NCI-H748 treated with DMSO at 0.1 percent for 48 hours (cell line): ENCODE measurements at regions not wholly inside any gene's neighbourhood (a gene's known extent, or its start where the extent isn't known, plus 50 kb on each side); places are given as distances from the start of the nearest gene placed in this dataset.

Source experiments
- DNase-seq: peaks from one replicate; lab custom pipeline; 2025; lab: John Stamatoyannopoulos, UW

DNA sequence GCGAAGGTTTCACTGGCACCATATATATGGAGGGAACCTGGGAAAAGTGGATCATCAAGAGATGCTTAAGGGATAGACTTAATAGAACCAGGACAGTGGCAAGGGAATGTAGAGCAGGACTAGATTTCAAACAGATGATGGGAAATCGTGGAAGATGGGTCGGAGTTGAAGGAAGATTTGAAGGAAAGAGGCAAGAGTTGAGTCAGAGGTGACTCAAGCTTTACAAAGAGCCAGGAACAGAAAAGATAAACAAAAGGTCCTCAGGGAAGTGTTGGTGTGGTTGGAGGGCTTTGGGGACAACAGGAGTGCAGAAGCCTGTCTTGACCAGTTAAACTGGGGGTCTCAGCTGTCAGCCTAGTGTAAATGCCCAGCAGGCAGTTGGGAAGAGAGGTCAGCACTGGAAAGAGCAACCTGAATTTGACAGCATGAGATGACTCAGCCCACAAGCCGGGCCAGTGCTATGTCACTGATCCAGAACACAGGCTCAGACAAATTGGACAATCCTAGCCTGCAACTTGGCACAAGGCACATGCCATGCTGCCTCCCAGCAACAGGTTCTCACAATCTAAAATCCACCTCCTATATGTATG, 230.5 kb downstream of the IDS start:
- no peak for DNase-seq

DNA sequence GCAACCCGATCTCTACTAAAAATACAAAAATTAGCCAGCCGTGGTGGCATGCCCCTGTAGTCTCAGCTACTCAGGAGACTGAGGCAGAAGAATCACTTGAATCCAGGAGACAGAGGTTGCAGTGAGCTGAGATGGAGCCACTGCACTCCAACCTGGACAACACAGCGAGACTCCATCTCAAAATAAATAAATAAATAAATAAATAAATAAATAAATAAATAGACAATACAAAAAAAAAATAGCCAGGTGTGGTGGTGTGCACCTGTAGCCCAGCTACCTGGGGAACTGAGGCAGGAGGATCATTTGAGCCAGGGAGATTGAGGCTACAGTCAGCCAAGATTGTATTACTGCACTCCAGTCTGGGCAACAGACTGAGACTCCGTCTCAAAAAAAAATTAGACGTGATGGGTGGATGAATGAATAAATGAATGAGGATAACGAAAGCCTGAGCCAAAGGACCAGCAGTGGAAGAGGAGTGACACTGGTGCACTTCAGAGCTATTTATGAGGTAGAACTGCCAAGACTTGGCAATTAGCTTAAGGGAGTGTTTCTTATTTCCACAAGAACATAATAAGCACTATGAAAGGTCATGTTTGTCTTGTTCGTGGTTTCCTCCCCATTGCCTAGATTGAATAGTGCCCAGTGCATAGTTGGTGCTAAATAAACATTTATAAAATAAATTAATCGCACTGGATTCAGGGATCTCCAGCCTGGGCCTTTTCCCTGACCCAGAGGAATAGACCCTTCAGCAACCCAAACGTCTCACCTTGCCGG, 232.2 kb downstream of the IDS start:
- DNase-seq: no peak

DNA sequence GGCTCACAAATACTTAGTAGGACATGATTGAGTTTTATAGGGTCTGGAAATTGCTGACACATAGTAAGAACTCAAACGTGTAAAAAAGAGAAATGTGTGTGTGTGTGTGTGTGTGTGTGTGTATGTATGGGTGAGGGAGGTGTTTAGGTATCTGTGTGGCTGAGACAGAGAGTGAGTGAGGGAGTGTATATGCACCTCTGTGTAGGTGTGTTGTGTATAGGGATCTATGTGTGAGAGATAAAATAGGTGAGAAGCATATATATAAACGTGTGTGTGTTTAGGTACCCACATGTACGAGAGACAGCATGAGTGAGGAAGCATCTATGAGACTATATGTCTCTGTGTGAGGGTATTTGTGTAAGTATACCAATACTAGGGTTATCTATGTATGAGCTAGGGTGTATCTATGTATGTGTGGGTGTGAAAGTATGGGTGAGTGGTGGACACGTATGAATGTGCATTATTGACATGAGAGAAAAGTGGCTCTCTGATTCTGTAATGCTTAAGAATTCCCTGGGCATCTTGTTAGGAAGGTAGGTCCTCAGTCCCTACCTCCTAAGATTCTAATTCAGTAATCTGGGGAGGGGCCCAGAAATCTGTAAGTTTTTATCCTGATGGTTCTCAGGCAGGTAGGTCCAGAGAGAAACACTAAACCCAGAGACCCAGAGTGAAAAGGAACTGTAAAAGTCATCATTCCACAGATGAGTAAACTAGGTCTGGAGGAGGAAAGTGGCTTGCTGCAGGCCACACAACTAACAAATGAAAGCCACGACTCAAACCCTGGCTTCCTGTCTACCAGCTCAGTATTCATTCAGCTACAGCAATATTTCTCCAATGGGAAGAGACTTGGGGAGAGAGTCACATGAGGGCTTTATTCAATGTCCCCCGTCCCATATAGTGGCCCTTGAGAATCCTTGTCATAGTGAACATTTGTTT, 237.0 kb downstream of the IDS start:
- no peak for DNase-seq

DNA sequence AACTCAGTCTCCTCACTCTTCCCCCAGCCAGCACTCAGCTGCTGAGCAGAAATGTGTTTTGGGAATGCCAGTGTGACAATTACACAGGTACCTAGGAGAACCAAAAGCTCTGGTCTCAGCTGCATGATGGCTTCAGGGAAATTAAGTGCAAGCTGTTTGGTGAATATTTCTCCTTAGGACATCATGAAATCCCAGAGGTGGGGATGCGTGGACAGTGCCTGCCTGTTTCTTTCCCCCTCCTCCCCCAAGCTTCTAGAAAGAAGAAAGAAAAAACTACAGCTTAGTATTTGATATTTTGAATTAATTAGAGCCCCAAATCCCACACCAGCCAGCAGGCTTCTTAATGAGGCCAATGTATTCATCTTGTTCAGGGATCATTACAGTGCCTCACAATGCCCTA, 243.0 kb downstream of the IDS start:
- no peak for DNase-seq

DNA sequence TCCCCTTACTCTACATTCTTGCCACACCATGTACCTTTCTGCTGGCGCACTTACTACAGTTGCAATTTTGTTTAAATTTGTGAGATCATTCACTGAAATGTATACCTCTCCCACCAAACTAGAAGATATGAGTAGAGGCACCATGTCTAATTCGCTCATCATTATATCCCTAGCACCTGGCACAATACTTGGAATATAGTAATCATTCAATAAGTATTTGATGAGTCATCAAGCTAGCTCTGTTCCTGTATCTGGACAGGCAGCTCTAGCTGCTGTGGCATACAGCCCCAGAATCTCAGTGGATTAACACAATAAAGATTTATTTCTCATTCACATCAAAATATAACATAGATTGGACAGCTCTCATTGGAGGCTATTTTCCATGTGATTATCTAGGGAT, 245.9 kb downstream of the IDS start:
- no peak for DNase-seq

DNA sequence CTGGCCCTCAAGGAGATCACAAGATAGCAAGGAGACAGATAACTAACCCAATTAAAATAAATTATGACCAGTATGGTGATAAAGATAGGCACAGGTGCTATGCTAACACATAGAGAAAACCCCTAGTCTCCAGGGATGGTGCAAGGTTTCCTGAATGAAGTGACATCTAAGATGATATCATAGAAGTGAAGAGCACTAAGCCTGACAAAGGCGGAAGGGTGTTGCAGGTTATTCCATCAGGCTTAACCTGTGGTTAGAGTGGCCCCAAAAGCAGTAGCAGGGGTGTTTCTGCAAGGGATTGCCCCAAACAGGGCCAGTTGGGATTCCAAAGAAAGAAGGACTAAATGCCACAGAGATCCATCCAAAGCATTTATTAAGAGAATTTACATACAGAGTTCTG, 249.2 kb downstream of the IDS start:
- no peak for DNase-seq

DNA sequence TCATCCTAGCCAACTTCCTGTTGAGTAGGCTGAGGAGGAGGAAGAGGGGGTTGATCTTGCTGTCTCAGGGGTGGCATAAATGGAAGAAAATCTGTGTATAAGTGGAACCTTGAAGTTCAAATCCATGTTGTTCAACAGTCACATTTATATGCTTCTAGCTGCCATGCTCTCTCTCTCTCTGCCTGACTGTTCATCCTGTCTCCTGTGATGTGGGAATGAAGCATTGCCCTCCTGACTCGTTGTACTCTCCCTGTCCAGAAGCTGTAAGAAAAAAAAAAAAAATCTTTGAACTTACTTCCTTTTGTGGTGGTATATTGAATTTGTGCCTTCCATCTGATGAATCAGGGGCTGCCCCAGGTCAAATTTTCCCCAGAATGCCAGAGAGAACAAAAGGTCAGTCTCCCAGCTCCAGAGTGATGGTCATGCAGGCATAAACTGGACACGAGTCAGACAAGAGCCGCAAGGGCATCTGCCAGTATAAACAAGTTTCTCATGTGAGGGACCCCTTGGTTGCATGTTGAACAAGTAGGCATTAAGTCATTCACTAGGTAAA, 257.0 kb downstream of the IDS start:
- no peak for DNase-seq

DNA sequence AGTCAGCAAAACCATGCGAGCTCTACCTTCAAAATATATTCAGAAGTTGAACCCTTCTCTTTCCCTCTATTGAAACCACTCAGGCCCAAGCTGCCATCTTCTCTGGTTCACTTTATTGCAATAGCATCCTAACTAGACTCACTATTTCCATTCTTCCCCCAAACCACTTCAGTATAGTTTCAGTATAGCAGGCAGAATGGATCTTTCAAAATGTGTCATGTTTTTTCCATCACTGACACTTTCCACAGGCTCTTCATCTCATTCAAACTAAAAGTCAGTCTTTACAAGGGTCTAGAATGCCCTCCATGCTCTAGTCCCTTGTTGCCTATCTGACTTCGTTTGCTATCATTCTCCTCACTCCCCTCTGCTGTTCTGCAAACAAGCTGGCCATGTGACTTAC, 274.4 kb downstream of the IDS start:
- DNase-seq: no peak

DNA sequence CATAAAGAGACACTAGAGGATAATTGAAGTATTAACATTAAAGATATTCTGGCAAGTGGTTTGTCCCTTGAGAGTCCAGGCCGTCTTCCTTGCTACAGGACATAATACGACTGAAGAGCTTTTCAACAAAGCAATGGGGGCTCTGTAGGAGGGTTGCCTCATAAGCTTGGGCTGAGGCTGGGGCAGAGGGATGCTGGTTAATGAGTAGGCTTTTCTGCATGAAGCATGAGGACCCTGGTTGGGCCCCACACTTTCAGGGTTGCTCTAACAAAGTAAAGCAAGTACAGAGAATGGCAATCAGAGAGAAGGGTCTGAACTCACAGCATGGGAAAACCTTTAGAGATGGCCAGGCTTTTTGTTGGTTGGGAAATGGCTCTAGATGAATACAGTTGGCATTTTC, 281.3 kb downstream of the IDS start:
- DNase-seq: no peak

DNA sequence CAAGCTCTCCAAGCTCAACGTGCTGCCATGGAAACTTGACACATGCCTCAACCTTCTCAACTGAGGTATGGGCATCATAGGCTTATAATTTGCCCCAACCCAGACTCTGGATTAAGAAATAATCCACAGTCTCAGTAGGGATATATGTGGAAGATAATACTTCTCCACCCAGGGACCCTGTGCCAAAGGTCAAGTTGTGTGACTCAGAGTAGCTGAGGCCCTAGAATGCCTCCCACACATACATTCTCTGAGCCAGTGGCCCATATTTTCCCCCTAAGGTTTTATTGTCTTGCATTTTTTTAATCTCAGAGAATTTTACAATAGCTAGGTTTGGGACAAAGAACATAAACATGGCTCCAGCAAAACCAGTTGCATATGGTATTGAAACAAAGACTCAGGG, 283.1 kb downstream of the IDS start:
- DNase-seq: no peak

DNA sequence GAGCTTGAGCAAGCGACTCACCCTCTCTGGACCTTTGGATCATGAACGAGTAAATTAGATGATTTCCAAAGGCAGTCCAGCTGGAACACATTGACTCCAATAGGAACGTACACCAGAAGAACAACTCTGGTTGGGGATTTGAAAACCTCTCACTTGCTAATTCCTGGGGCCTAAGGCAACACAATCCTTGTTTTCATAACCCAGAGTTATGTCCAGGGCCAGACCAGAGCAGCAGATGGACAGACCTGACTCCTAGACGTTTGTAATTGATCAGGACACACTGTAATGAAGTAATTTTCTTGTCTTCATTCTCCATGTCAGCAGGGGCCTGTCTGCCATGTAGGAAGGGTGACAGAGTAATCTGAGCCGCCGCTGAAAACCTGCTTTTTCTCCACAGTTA, 283.9 kb downstream of the IDS start:
- DNase-seq: no peak

DNA sequence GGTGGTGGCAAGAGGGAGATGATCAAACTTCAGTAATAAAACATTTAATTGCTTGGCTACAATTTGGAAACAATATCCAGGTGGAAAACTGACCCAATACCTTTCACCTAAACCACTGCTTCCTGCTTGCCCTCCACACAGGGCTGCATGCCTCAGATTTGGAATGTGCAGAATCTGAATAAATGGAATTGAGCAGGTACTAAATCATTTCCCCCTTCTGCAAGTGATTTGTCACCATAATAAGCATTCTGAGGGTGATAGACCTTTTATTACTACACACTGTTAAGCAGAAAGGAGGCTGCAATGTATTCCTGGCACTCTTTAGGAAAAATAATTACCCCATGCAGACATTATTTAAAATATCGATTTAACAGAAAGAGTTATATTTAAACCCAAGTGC, 291.8 kb downstream of the IDS start:
- no peak for DNase-seq

DNA sequence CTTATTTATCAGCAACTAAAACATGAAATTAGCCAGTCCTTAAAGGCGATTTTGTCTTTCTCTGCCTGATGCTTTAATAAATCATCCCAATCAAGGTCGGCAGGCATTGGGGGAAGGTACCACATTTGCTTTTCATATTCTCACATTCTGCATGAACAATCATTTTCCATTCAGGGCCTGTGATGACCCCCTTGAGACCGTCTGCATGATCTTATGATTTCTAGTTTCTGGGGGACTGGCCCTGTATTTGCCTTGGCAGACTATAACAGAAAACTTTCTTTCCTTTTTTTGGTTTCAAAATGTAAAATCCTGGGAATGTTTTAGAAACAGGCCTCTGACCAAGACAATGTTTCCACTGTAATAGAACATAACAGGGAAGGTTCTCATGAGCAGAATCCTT, 296.8 kb downstream of the IDS start:
- no peak for DNase-seq

DNA sequence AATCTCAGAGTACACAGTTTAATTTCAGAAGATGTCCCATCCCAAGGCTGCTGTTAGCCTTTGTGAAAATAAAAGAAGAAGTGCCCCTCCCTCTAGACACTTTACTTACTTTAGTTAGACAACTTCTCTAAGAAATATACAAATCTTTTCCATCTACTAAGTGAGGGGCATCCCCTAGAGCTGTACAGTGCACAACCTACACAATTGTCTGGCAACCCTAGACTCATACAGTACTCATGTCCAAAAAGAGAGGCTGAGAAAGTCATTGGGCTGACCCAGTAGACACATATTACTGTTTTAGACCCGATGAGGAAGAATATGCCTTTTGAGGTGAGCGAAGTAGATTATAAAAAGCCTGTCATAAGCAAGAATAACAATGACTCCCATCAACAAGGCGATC, 297.6 kb downstream of the IDS start:
- no peak for DNase-seq

DNA sequence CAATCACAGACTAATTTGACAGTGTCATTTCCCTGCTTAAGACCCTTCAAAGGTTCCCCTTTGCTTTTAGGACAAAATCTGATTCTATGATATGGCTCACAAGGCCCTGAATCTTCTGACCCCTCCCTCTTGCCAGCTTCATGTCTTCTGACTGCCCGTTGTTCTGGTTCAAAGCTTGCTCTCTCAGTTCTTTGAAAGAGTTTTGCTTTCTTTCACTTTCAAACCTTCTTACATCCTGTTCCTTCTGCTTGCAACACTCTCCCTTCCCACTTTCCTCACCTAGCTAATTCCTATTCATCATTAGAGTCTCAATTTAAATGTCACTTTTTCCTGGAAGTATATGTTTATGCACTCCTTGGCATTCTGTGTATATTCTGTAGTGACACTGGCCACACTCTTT, 299.2 kb downstream of the IDS start:
- DNase-seq: no peak

DNA sequence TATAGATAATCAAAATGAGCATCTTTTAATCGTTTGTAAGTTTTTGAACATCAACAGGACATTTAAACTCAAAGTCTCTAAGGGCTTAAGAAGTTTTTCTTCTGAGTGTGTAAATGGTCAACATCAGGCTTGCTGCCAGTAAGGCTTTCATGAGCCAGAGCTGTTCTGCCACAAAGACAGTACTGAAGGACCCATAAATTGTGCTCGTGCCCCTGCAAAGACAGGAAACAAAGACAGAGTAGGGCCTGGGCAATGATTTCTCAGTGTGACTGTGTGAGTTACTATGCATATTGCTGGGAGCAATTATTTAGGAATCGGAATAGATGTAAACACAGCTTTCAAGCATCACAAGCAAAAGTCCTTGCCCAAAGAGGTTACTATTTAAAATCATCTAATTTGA, 300.0 kb downstream of the IDS start:
- no peak for DNase-seq

DNA sequence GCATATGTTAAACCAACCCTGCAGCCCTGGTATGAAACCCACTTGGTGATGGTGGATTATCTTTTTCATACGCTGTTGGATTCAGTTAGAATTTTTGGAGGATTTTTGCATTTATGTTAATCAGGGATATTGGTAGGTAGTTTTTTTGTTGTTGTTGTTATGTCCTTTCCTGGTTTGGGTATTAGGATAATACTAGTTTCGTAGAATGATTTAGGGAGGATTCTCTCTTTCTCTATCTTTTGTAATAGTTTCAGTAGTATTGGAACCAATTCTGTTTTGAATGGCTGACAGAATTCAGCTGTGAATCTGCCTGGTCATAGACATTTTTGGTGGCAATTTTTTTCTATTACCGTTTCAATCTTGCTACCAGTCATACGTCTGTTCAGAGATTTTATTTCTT, 305.4 kb downstream of the IDS start:
- no peak for DNase-seq

DNA sequence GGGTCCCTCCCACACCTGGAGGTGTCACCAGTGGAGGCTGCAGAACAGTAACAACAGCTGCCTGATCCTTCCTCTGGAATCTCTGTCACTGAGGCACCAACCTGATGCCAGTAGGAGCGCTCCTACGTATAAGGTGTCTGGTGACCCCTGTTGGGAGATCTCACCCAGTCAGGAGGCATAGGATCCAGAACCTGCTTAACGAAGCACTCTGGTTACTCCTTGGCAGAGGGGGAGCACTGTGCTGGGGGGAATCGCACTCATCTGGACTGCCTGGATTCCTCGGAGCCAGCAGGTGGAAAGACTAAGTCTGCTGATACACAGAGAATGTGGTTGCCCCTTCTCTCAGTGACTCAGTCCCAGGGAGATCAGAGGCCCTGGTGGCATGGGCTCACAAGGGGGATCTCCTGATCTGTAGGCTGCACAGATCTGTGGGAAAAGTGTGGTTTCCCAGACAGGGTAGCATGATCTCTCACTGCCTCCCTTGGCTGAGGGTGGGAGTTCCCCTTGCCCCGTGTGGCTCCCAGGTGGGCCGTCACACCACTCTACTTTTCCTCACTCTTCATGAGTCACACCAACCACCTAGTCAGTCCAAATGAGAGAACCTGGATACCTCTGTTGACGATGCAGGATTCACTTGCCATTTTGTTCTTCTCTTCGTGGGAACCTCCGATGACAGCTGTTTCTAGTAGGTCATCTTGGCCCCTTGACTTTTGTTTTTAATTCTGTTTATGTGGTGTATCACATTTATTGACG, 305.9 kb downstream of the IDS start:
- no peak for DNase-seq

DNA sequence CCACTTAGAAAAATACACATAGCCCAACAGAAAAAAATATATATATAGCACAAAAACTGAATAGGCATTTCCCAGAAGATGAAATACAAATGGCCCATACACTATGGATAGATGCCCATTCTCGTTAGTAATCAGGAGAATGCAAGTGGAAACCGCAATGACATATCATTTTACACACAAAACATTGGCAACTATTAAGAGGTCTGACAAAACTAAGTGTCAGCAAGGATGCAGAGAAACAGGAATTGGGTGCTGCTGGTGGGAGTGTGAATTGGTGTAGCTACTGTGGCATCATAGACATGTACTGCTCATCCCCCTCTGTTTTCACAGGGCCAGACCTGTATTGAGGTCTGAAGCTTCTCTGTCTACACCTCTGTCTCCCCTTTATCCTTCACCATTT, 320.0 kb downstream of the IDS start:
- no peak for DNase-seq

DNA sequence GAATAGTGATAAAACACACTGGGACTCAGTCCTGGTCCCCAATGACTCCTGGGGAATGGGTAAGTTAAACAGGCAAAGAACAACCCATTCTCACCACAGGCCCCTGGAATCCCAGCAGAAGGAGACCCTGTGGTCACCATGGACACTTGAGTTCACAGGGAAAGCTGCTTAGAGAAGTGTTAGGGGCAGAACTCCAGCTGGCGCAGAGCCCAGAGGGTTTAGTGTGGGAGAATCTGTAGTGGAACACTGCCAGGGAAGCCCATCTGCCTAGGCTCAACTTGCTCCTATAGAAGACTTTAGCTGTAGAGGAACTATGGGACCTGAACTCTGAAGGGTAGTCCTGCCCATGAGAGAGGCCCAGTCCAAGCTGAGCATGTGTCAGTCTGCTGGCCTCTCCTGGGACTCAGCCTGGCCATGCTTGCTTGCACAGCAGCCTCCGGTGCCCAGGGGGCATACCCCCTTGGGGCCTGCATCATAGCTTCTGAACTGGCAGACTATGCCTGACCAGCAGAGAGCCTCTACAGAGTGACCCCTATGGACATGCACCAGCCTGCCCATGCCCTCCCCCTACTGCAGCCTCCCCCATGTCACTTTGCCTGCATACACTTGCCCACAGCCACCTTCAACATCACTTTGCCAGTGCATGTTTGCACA, 343.5 kb downstream of the IDS start:
- no peak for DNase-seq

DNA sequence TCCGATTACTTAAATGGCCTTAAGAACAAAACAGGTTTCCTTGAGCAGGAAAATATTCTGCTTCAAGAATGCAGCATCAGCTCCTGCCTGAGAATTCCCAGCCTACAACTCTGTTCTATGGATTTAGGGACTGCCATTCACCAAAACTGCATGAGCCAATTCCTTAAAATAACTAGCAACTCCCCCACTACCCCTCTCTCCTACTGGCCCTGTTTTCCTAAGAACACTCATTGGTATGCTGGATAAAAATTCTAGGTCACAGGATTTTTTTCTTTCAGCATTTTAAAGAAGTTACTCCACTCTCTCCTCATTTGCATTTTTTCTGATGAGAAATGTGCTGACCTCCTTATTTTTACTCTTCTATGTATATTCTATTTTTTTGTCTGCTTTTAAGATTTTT, 347.1 kb downstream of the IDS start:
- DNase-seq: no peak

DNA sequence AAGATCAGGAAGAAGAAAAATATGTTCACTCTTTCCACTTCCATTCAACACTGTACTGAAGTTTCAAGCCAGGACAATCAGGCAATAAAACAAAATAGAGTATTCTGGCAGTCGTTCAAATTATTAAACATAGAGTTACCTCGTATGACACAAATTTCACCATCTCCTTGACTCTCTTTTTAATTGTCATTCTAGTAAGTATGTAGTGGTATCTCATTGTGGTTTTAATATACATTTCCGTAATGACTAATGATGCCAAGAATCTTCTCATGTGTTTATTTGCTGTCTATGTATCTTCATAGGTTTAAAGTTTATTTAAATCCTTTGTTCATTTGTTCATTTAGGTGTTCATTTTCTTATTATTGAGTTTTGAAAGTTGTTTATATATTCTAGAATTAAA, 352.2 kb downstream of the IDS start:
- no peak for DNase-seq
